Sigmoid colon (tissue), 6 donors: ENCODE measurements at regions not wholly inside any gene's neighbourhood (a gene's known extent, or its start where the extent isn't known, plus 50 kb on each side); places are given as distances from the start of the nearest gene placed in this dataset.

Source experiments
- DNase-seq: peaks from one replicate; pipeline ENCODE4 v3.0.0-alpha.2; 2019
- H3K27ac ChIP-seq, 4 donors: fragments of 200-600 bp; sonication (generic); one replicate each; pipeline ENCODE4 v1.5.1; 2016 to 2019; ENCODE audit warnings: mild to moderate bottlenecking in 1 of 4
- H3K27me3 ChIP-seq, 3 donors: fragments of 200-600 bp; sonication (generic); one replicate each; pipeline ENCODE4 v1.5.1; 2019; ENCODE audit warnings: mild to moderate bottlenecking in 1 of 3
- H3K36me3 ChIP-seq, 4 donors: fragments of 200-600 bp; sonication (generic); one replicate each; pipeline ENCODE4 v1.5.1; 2016 to 2019
- H3K4me1 ChIP-seq, 4 donors: fragments of 200-600 bp; sonication (generic); one replicate each; pipeline ENCODE4 v1.5.1; 2017 to 2019
- H3K4me3 ChIP-seq, 4 donors: fragments of 200-600 bp; sonication (generic); one replicate each; pipeline ENCODE4 v1.5.1; 2017 to 2019; ENCODE audit warnings: mild to moderate bottlenecking in 2 of 4, moderate library complexity in 1 of 4
- H3K9me3 ChIP-seq, 4 donors: fragments of 200-600 bp in 3 of 4; sonication (generic) in 3 of 4; one replicate each; pipeline versions ENCODE4 v1.5.1 to v1.6.1; 2013 to 2019
- CTCF ChIP-seq, 4 experiments: fragments of 450-650 bp in 3 of 4; fragments of 200-600 bp in 1 of 4; IDR thresholded peaks; one replicate each; pipeline ENCODE4 v1.5.1; 2016 to 2019; ENCODE audit warnings: antibody characterized with exemption in 4 of 4, mild to moderate bottlenecking in 3 of 4, moderate library complexity in 2 of 4
- EP300 ChIP-seq, 4 donors: sonication (generic); formaldehyde crosslinking; IDR thresholded peaks; one replicate each; pipeline ENCODE4 v1.6.1; 2017; ENCODE audit warnings: antibody characterized with exemption in 4 of 4
- POLR2A ChIP-seq, 2 donors: fragments of 450-650 bp; IDR thresholded peaks; one replicate each; pipeline ENCODE4 v1.6.1; 2016; ENCODE audit warnings: antibody characterized with exemption in 2 of 2, mild to moderate bottlenecking in 2 of 2, moderate library complexity in 2 of 2
- POLR2AphosphoS5 ChIP-seq, 4 donors: sonication (generic); formaldehyde crosslinking; IDR thresholded peaks; one replicate each; pipeline ENCODE4 v1.6.1; 2017; ENCODE audit warnings: antibody characterized with exemption in 4 of 4
- WGBS, 2 donors: extraction: QIAGEN DNeasy Blood & Tissue Kit; methylation state at CpG; one replicate each; pipeline ENCODE4 v1.1.7; 2013; 5-methylcytosine and 5-hydroxymethylcytosine counted together
- intact Hi-C: fragments of 100-400 bp; cut with DNase I; formaldehyde crosslinking; loops from one replicate; pipeline ENCODE4 v1.15.1; 2023
- donor health status: healthy with polysubstance abuse.
- donor health status: healthy.

DNA sequence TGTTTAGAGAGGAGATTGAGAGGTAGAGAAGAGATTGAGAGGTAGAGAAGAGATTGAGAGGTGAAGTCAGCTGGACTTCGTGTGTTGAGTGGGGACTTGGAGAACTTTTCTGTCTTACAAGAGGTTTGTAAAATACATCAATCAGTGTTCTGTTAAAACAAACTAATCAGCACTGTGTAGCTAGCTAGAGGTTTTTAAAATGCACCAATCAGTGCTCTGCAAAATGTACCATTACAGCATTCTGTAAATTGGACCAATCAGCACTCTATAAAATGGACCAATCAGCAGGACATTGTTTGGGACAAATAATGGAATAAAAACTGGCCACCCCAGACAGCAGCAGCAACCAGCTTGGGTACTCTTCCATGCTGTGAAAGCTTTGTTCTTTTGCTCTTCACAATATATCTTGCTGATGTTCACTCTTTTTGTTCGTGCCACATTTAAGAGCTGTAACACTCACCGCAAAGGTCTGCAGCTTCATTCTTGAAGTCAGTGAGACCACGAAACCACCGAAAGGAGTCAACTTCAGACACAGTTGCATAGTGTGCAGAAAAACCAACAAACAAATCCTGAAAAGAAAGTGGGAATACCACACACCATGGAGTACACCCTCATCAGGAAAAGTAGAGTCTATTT is 366.9 kb upstream of the HSFY2 start:
- no peak for TF ChIP-seq CTCF (IDR thresholded peaks at IDR 0.05)
- WGBS, 2 donors, result 81 to 84% methylated on average over 5 of the region's 5 CpGs
- Histone ChIP-seq H3K9me3 (no peaks in the 10 kb centered on the region), H3K27ac (no peak overlapping the region), H3K4me3 (no peak overlapping the region), H3K4me1 (no peaks in the 10 kb centered on the region), H3K27me3 (no peaks in the 10 kb centered on the region), H3K36me3 (no peaks in the 10 kb centered on the region)
- intact Hi-C loops, result no loop called here
- no peak for DNase-seq

GRCh38 chrY:19134426-19134825 is 360.9 kb upstream of the HSFY2 start:
- 75 to 79% methylated on average over 2 of the region's 2 CpGs for WGBS, 2 donors

DNA sequence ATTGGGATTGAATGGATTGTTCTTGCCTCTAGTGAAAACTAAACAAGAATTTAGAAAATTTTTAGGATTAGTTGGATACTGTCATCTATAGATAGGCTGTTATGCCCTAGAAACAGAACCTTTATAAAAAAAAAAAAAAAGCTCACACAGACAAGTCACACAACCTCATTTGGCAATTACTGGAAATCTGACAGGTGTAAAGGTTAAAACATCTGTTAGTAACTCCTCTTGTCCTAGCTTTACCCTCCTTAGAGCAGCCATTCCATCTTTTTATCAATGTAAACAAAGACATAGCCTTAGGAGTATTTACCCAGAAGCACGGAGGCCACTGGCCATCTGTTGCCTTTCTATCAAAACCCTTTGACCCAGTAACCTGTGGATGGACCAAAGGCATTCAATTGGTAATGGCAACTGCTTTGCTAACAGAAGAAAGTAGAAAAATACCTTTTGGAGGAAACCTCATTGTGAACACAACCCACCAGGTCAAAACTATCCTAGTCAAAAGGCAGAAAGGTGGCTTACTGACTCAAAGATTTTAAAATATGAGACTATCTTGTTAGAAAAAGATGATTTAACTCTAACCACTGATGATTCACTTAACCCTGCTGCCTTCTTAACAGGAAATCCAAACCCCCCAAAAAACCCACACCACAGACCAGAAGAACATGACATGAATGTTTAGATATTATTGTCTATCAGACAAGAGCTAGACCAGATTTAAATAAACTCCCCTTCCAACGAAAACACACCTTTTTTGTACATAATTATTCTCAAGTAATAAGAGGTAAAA is 357.2 kb upstream of the HSFY2 start:
- intact Hi-C loops, result no loop called here
- Histone ChIP-seq H3K4me1 (no peaks in the 10 kb centered on the region), H3K36me3 (no peaks in the 10 kb centered on the region), H3K27ac (no peak overlapping the region), H3K4me3 (no peak overlapping the region), H3K27me3 (no peaks in the 10 kb centered on the region), H3K9me3 (no peaks in the 10 kb centered on the region)
- WGBS, 2 donors, result 12 to 44% methylated on average over 2 of the region's 2 CpGs
- no peak for DNase-seq
- TF ChIP-seq EP300 (IDR thresholded peaks at IDR 0.05) (no peak), CTCF (IDR thresholded peaks at IDR 0.05) (no peak), POLR2A (IDR thresholded peaks at IDR 0.05) (no peak), POLR2AphosphoS5 (IDR thresholded peaks at IDR 0.05) (no peak)

More at GRCh38 chrY:19134426-19134825, 360.9 kb upstream of the HSFY2 start:
- no peaks in the 10 kb centered on the region for H3K36me3 ChIP-seq
- H3K27me3 ChIP-seq, result no peaks in the 10 kb centered on the region
- no peak overlapping the region for H3K27ac ChIP-seq
- no peak for DNase-seq
- no peaks in the 10 kb centered on the region for H3K4me1 ChIP-seq
- no peaks in the 10 kb centered on the region for H3K9me3 ChIP-seq
- TF ChIP-seq POLR2AphosphoS5 (IDR thresholded peaks at IDR 0.05) (no peak), POLR2A (IDR thresholded peaks at IDR 0.05) (no peak), CTCF (IDR thresholded peaks at IDR 0.05) (no peak), EP300 (IDR thresholded peaks at IDR 0.05) (no peak)
- no peak overlapping the region for H3K4me3 ChIP-seq
- intact Hi-C loops, result no loop called here

DNA sequence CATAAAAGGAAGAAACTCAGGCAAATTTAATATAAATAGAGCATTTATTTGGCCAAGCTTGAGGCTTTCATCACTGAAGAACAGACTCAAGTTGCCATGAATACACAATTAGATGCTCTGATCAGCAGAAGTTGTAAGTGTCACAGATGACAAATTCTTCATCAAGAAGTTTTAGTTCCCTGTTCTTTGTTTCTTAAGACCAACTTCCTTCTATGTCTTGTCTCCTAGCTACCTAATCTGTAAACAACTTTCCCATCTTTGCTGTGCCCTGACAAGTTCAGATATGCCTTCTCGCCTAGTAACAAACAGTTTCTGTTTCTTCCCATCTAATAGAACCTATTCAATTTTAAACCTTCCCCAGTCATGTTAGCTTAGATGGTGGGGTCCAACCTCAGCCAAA is 353.4 kb upstream of the HSFY2 start:
- no peaks in the 10 kb centered on the region for H3K9me3 ChIP-seq
- intact Hi-C loops, result no loop called here
- no peak overlapping the region for H3K27ac ChIP-seq
- H3K27me3 ChIP-seq, result no peaks in the 10 kb centered on the region
- DNase-seq, result no peak
- no peaks in the 10 kb centered on the region for H3K36me3 ChIP-seq
- H3K4me3 ChIP-seq, result no peak overlapping the region
- no peaks in the 10 kb centered on the region for H3K4me1 ChIP-seq
- 63 to 78% methylated on average over 1 of the region's 1 CpG for WGBS, 2 donors
- TF ChIP-seq POLR2AphosphoS5 (IDR thresholded peaks at IDR 0.05) (no peak), POLR2A (IDR thresholded peaks at IDR 0.05) (no peak)

GRCh38 chrY:19124609-19125008 is 351.1 kb upstream of the HSFY2 start:
- H3K4me1 ChIP-seq, result no peaks in the 10 kb centered on the region
- 84 to 85% methylated on average over 2 of the region's 2 CpGs for WGBS, 2 donors
- H3K27me3 ChIP-seq, result no peaks in the 10 kb centered on the region
- H3K9me3 ChIP-seq, result no peaks in the 10 kb centered on the region
- no peak for DNase-seq
- TF ChIP-seq POLR2A (IDR thresholded peaks at IDR 0.05) (no peak), POLR2AphosphoS5 (IDR thresholded peaks at IDR 0.05) (no peak), CTCF (IDR thresholded peaks at IDR 0.05) (no peak), EP300 (IDR thresholded peaks at IDR 0.05) (no peak)
- no peaks in the 10 kb centered on the region for H3K36me3 ChIP-seq
- H3K4me3 ChIP-seq, result no peak overlapping the region
- H3K27ac ChIP-seq, result no peak overlapping the region
- intact Hi-C loops, result no loop called here
